Smooth muscle cell (in vitro differentiated cells): ENCODE measurements at regions not wholly inside any gene's neighbourhood (a gene's known extent, or its start where the extent isn't known, plus 50 kb on each side); places are given as distances from the start of the nearest gene placed in this dataset.

Experiments used
- DNase-seq: peaks from one replicate; lab custom pipeline; 2025; ENCODE audit not compliant: unreplicated experiment; lab: John Stamatoyannopoulos, UW
- H2AFZ ChIP-seq: fragments of 200-600 bp; sonication (generic); 2 replicates; pipeline ENCODE4 v1.6.0; 2016; ENCODE audit warnings: antibody characterized with exemption, low read depth, mild to moderate bottlenecking
- H3F3A ChIP-seq: fragments of 200-600 bp; sonication (generic); 2 replicates; pipeline ENCODE4 v1.6.0; 2017; ENCODE audit warnings: antibody characterized with exemption, low read depth
- H3K27ac ChIP-seq: fragments of 200-600 bp; sonication (generic); 2 replicates; pipeline ENCODE4 v1.5.1; 2016; ENCODE audit warnings: low read depth, mild to moderate bottlenecking
- H3K27me3 ChIP-seq: fragments of 200-600 bp; sonication (generic); 2 replicates; pipeline ENCODE4 v1.6.1; 2016; ENCODE audit warnings: low read depth, mild to moderate bottlenecking
- H3K36me3 ChIP-seq: fragments of 200-600 bp; sonication (generic); 2 replicates; pipeline ENCODE4 v1.5.1; 2016; ENCODE audit warnings: low read depth
- H3K4me1 ChIP-seq: fragments of 200-600 bp; sonication (generic); 2 replicates; pipeline ENCODE4 v1.5.1; 2016; ENCODE audit warnings: low read depth
- H3K4me2 ChIP-seq: fragments of 200-600 bp; sonication (generic); 2 replicates; pipeline ENCODE4 v1.6.0; 2016; ENCODE audit warnings: mild to moderate bottlenecking
- H3K4me3 ChIP-seq: fragments of 200-600 bp; sonication (generic); 2 replicates; pipeline ENCODE4 v1.5.1; 2016; ENCODE audit warnings: mild to moderate bottlenecking
- H3K79me2 ChIP-seq: fragments of 200-600 bp; sonication (generic); 2 replicates; pipeline ENCODE4 v1.6.0; 2016; ENCODE audit warnings: low read depth, mild to moderate bottlenecking
- H3K9ac ChIP-seq: fragments of 200-600 bp; sonication (generic); 2 replicates; pipeline ENCODE4 v1.6.0; 2016; ENCODE audit warnings: low read depth
- H3K9me3 ChIP-seq: fragments of 200-600 bp; sonication (generic); replicated peaks from 2 replicates; pipeline ENCODE4 v1.5.1; 2016; ENCODE audit warnings: low read depth
- H4K20me1 ChIP-seq: fragments of 200-600 bp; sonication (generic); 2 replicates; pipeline ENCODE4 v1.6.0; 2016; ENCODE audit warnings: low read depth
- CTCF ChIP-seq: fragments of 200-600 bp; sonication (generic); IDR thresholded peaks from 2 replicates; pipeline ENCODE4 v1.5.1; 2017; ENCODE audit warnings: borderline replicate concordance, mild to moderate bottlenecking, antibody characterized with exemption; ENCODE audit not compliant: insufficient read depth, poor library complexity, severe bottlenecking
- WGBS: methylation state at CpG from one replicate; pipeline ENCODE4 v1.1.7; 2016; ENCODE audit warnings: low lambda C conversion rate; 5-methylcytosine and 5-hydroxymethylcytosine counted together

DNA sequence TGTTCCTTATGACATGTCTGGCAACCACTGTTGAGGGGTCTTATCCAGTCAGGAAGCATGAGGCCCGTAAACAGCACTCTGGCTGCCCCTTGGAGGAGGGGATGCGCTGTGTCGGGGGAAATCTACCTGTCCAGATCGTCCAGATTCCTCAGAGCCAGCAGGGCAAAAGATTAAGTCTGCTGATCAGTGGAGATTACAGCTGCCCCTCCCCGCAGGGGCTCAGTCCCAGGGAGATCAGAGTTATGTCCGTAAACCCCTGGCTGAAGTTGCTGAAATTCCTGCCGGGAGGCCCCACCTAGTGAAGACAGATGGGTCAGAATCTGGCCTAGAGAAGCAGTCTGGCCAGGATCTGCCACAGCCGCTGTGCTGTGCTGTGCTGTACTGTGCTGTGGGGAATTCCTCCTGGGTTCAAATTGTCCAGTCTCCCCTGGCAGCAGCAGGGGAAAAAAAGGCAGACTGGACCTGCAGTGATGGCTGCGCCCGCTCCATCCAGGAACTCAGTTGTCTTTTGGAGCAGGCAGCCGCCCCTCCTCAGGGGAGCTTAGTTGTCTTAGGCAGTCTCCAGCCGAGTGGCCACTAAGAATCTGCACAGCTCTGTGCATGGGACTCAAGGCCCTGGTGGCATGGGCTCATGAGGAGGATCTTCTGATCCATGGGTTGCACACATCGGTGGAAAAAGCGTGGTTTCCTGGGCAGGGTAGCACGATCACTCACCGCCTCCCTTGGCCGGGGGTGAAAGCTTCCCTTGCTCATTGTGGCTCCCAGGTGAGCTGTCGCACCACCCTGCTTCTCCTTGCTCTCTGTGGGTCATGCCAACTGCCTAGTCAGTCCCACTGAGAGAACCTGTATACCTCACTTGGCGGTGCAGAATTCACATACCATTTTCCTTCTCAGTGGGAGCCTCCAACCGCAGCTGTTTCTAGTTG is 1368.8 kb upstream of the ADGRB3 start:
- DNase-seq = no peak
- WGBS = 84% methylated on average over 20 of the region's 20 CpGs
- no peak for TF ChIP-seq CTCF

GRCh38 chr6:67252663-67253062 is 1382.4 kb upstream of the ADGRB3 start:
- Histone ChIP-seq H3K4me1 (no peaks in the 10 kb centered on the region), H3K4me3 (no peak overlapping the region), H3K27ac (no peak overlapping the region), H3K9me3 (no peaks in the 10 kb centered on the region), H3F3A (no peaks in the 10 kb centered on the region), H3K36me3 (no peaks in the 10 kb centered on the region), H3K4me2 (no peak overlapping the region), H3K9ac (no peak overlapping the region), H3K27me3 (no peaks in the 10 kb centered on the region), H4K20me1 (no peaks in the 10 kb centered on the region), H2AFZ (no peak overlapping the region), H3K79me2 (no peaks in the 10 kb centered on the region)
- TF ChIP-seq CTCF = no peak
- WGBS = 75% methylated on average over 3 of the region's 3 CpGs
- DNase-seq = no peak

More for the DNA sequence above, 1368.8 kb upstream of the ADGRB3 start:
- H3K36me3 ChIP-seq = no peaks in the 10 kb centered on the region
- no peak overlapping the region for H3K4me2 ChIP-seq
- no peak overlapping the region for H3K4me3 ChIP-seq
- no peak overlapping the region for H2AFZ ChIP-seq
- H3K4me1 ChIP-seq = peaks cover 5% of the 10 kb centered on the region
- no peak overlapping the region for H3K27ac ChIP-seq
- no peak overlapping the region for H3K9ac ChIP-seq
- H3F3A ChIP-seq = no peaks in the 10 kb centered on the region
- no peaks in the 10 kb centered on the region for H4K20me1 ChIP-seq
- no peaks in the 10 kb centered on the region for H3K9me3 ChIP-seq
- no peaks in the 10 kb centered on the region for H3K27me3 ChIP-seq
- no peaks in the 10 kb centered on the region for H3K79me2 ChIP-seq

GRCh38 chr6:67248077-67248476 is 1387.0 kb upstream of the ADGRB3 start:
- no peak overlapping the region for H2AFZ ChIP-seq
- H3K27ac ChIP-seq = no peak overlapping the region
- no peak for TF ChIP-seq CTCF
- no peaks in the 10 kb centered on the region for H4K20me1 ChIP-seq
- WGBS = 83% methylated on average over 4 of the region's 4 CpGs
- no peaks in the 10 kb centered on the region for H3K4me1 ChIP-seq
- H3K4me3 ChIP-seq = no peak overlapping the region
- no peaks in the 10 kb centered on the region for H3K27me3 ChIP-seq
- no peak overlapping the region for H3K9ac ChIP-seq
- H3K36me3 ChIP-seq = no peaks in the 10 kb centered on the region
- no peak overlapping the region for H3K4me2 ChIP-seq
- H3F3A ChIP-seq = no peaks in the 10 kb centered on the region
- no peaks in the 10 kb centered on the region for H3K79me2 ChIP-seq
- no peak for DNase-seq
- H3K9me3 ChIP-seq = no peaks in the 10 kb centered on the region

DNA sequence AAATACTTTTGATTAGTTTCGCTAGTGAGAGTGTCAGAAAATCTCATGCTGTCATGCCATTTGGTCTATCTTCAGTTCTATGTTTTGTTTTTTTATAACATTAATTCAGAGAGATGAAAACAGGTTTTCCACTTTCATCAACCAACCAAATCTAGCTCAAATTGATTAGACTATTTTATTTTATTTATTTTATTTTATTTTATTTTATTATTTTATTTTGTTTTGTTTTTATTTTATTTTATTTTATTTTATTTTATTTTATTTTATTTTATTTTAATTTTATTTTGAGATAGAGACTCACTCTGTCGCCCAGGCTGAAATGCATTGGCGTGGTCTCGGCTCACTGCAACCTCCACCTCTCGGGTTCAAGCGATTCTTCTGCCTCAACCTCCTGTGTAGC is 1391.0 kb upstream of the ADGRB3 start:
- Histone ChIP-seq H3K27me3 (no peaks in the 10 kb centered on the region), H4K20me1 (no peaks in the 10 kb centered on the region), H3F3A (no peaks in the 10 kb centered on the region), H3K9me3 (no peaks in the 10 kb centered on the region), H3K36me3 (no peaks in the 10 kb centered on the region), H3K4me1 (no peaks in the 10 kb centered on the region), H3K27ac (no peak overlapping the region), H3K9ac (no peak overlapping the region), H3K4me3 (no peak overlapping the region), H3K79me2 (no peaks in the 10 kb centered on the region), H3K4me2 (no peak overlapping the region), H2AFZ (no peak overlapping the region)
- no peak for DNase-seq
- TF ChIP-seq CTCF = no peak
- 88% methylated on average over 6 of the region's 6 CpGs for whole genome bisulfite sequencing
